ENCODE measurements at regions not wholly inside any gene's neighbourhood (a gene's known extent, or its start where the extent isn't known, plus 50 kb on each side); places are given as distances from the start of the nearest gene placed in this dataset.

GRCh38 chr20:17856837-17857605 is 111.6 kb downstream of the SNX5 start:
- TF ChIP-seq CTCF (IDR thresholded peaks at IDR 0.05) (no peak), ZFX (IDR thresholded peaks at IDR 0.05; ENCODE audit: borderline replicate concordance) (no peak)

All from 22Rv1 (cell line).